CD14-positive monocyte (primary cell): ENCODE measurements at regions not wholly inside any gene's neighbourhood (a gene's known extent, or its start where the extent isn't known, plus 50 kb on each side); places are given as distances from the start of the nearest gene placed in this dataset.

ENCODE experiments used
- DNase-seq, 3 donors: peaks; one replicate each; pipeline ENCODE4 v3.0.0-alpha.2; 2011 to 2022
- H2AFZ ChIP-seq: 2 replicates; pipeline ENCODE4 v1.6.0; 2012; ENCODE audit warnings: mild to moderate bottlenecking, low read depth, low read length, inconsistent platforms; ENCODE audit not compliant: insufficient read depth, poor library complexity, severe bottlenecking
- H3K27ac ChIP-seq, 2 donors: 1 replicate in 1 of 2; 2 replicates in 1 of 2; pipeline ENCODE4 v1.5.1; 2012 to 2013; ENCODE audit warnings: low read length in 2 of 2, control low read depth in 1 of 2, inconsistent platforms in 1 of 2, low read depth in 1 of 2, mild to moderate bottlenecking in 1 of 2
- H3K27me3 ChIP-seq, 2 donors: one replicate each; pipeline versions ENCODE4 v1.6.0 to v1.6.1; 2011 to 2013; ENCODE audit warnings: low read length in 2 of 2; ENCODE audit not compliant: control insufficient read depth in 2 of 2, insufficient read depth in 2 of 2
- H3K36me3 ChIP-seq, 2 donors: replicated peaks in 1 of 2; 1 replicate in 1 of 2; 2 replicates in 1 of 2; pipeline versions ENCODE4 v1.5.1 to v1.6.1; 2012 to 2013; ENCODE audit warnings: low read length in 2 of 2, control low read depth in 1 of 2, inconsistent platforms in 1 of 2, mild to moderate bottlenecking in 1 of 2; ENCODE audit not compliant: insufficient read depth in 2 of 2, control insufficient read depth in 1 of 2
- H3K4me1 ChIP-seq, 2 donors: 1 replicate in 1 of 2; 2 replicates in 1 of 2; pipeline versions ENCODE4 v1.5.1 to v1.6.1; 2012 to 2013; ENCODE audit warnings: low read length in 2 of 2, control low read depth in 1 of 2, inconsistent platforms in 1 of 2, mild to moderate bottlenecking in 1 of 2, moderate library complexity in 1 of 2; ENCODE audit not compliant: insufficient read depth in 2 of 2, control insufficient read depth in 1 of 2
- H3K4me2 ChIP-seq: replicated peaks from 2 replicates; pipeline ENCODE3; 2012; ENCODE audit warnings: low read length, moderate library complexity, mild to moderate bottlenecking; ENCODE audit not compliant: poor library complexity, severe bottlenecking; ENCODE audit errors: extremely low read depth
- H3K4me3 ChIP-seq, 3 experiments: fragments of 200-600 bp in 1 of 3; sonication (generic) in 1 of 3; replicated peaks in 1 of 3; 1 replicate in 2 of 3; 2 replicates in 1 of 3; pipeline ENCODE4 v1.5.1; 2011 to 2013; ENCODE audit warnings: low read length in 3 of 3, mild to moderate bottlenecking in 3 of 3, control low read depth in 2 of 3, low read depth in 2 of 3, inconsistent platforms in 1 of 3, moderate library complexity in 1 of 3
- H3K79me2 ChIP-seq: 2 replicates; pipeline ENCODE4 v1.6.0; 2012; ENCODE audit warnings: mild to moderate bottlenecking, control low read depth, inconsistent platforms, low read length, moderate library complexity; ENCODE audit not compliant: insufficient read depth
- H3K9ac ChIP-seq: 2 replicates; pipeline ENCODE4 v1.6.0; 2017; ENCODE audit warnings: low read length, mild to moderate bottlenecking; ENCODE audit not compliant: insufficient read depth, poor library complexity, severe bottlenecking
- H3K9me3 ChIP-seq, 2 donors: replicated peaks in 1 of 2; 1 replicate in 1 of 2; 2 replicates in 1 of 2; pipeline versions ENCODE4 v1.5.1 to v1.6.1; 2012 to 2013; ENCODE audit warnings: low read length in 2 of 2, control low read depth in 1 of 2; ENCODE audit not compliant: control insufficient read depth in 1 of 2, insufficient read depth in 1 of 2
- H4K20me1 ChIP-seq: 2 replicates; pipeline ENCODE4 v1.6.0; 2012; ENCODE audit warnings: mild to moderate bottlenecking, low read length, control low read depth, moderate library complexity; ENCODE audit not compliant: insufficient read depth
- H3K27ac Mint-ChIP-seq, 7 donors: one replicate each; pipeline ENCODE4 v1.8.0; 2020; ENCODE audit warnings: mild to moderate bottlenecking in 7 of 7, mixed read lengths in 7 of 7, moderate library complexity in 6 of 7, inconsistent platforms in 2 of 7
- H3K27me3 Mint-ChIP-seq, 3 donors: one replicate each; pipeline ENCODE4 v1.8.0; 2021 to 2022; ENCODE audit warnings: low read depth in 3 of 3, mild to moderate bottlenecking in 3 of 3, mixed read lengths in 3 of 3, moderate library complexity in 3 of 3, inconsistent platforms in 1 of 3
- H3K36me3 Mint-ChIP-seq, 2 donors: one replicate each; pipeline ENCODE4 v1.8.0; 2020; ENCODE audit warnings: mixed read lengths in 2 of 2, inconsistent platforms in 1 of 2, mild to moderate bottlenecking in 1 of 2
- H3K4me1 Mint-ChIP-seq: one replicate; pipeline ENCODE4 v1.8.0; 2020; ENCODE audit warnings: mild to moderate bottlenecking, mixed read lengths
- H3K4me3 Mint-ChIP-seq, 2 donors: one replicate each; pipeline ENCODE4 v1.8.0; 2020; ENCODE audit warnings: mild to moderate bottlenecking in 2 of 2, mixed read lengths in 2 of 2, moderate library complexity in 1 of 2
- H3K9me3 Mint-ChIP-seq, 7 donors: one replicate each; pipeline ENCODE4 v1.8.0; 2020 to 2022; ENCODE audit warnings: mixed read lengths in 7 of 7, mild to moderate bottlenecking in 6 of 7, moderate library complexity in 6 of 7, inconsistent platforms in 2 of 7
- WGBS: methylation state at CpG from one replicate; pipeline ENCODE4 v1.1.5; 2013; ENCODE audit warnings: missing lambda C conversion rate; ENCODE audit not compliant: insufficient coverage; 5-methylcytosine and 5-hydroxymethylcytosine counted together
- intact Hi-C, 2 donors: fragments of 100-400 bp; cut with micrococcal nuclease; formaldehyde crosslinking; loops; one replicate each; pipeline versions ENCODE4 v1.15.0 to v1.15.1; 2023
- TF ChIP-seq, protein P1 (sequence below): fragments of 200-600 bp; IDR thresholded peaks from one replicate; pipeline ENCODE4 v1.8.0; 2022; ENCODE audit warnings: antibody characterized with exemption, mild to moderate bottlenecking

DNA sequence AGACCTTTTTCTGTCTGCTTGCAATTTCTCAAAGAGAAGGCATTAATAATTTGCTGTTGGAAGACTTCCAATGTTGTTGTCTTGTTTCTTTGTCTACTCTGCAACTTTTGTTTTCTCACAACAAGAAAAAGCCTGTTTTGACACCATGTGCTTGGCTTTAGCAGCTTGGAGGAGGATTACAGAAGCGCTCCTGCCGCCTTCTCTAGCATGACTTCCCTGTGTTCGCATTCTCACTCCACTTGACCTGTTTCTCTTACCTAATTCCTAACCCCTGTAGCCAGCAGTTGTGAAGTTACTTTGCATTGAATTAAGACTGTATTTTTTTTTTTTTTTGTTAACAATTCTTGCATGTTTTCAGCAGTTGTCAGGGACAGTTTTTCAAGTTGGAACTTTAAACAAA is 235.3 kb upstream of the GOLIM4 start:
- H3K27me3 Mint-ChIP-seq, result no peaks in the 10 kb centered on the region
- H3K79me2 ChIP-seq, result no peaks in the 10 kb centered on the region
- H3K4me3 ChIP-seq, result no peak overlapping the region
- no peak overlapping the region for H3K4me2 ChIP-seq
- no peaks in the 10 kb centered on the region for H3K36me3 Mint-ChIP-seq
- intact Hi-C loops, result no loop called here
- no peak overlapping the region for H3K27ac ChIP-seq
- peaks cover 1% of the 10 kb centered on the region for H3K4me1 Mint-ChIP-seq
- no peaks in the 10 kb centered on the region for H3K4me1 ChIP-seq
- no peak overlapping the region for H3K27ac Mint-ChIP-seq
- H4K20me1 ChIP-seq, result no peaks in the 10 kb centered on the region
- WGBS, result no CpG with 5 or more reads among the region's 3 CpGs
- H2AFZ ChIP-seq, result no peak overlapping the region
- DNase-seq, result no peak
- TF ChIP-seq, protein P1, sequence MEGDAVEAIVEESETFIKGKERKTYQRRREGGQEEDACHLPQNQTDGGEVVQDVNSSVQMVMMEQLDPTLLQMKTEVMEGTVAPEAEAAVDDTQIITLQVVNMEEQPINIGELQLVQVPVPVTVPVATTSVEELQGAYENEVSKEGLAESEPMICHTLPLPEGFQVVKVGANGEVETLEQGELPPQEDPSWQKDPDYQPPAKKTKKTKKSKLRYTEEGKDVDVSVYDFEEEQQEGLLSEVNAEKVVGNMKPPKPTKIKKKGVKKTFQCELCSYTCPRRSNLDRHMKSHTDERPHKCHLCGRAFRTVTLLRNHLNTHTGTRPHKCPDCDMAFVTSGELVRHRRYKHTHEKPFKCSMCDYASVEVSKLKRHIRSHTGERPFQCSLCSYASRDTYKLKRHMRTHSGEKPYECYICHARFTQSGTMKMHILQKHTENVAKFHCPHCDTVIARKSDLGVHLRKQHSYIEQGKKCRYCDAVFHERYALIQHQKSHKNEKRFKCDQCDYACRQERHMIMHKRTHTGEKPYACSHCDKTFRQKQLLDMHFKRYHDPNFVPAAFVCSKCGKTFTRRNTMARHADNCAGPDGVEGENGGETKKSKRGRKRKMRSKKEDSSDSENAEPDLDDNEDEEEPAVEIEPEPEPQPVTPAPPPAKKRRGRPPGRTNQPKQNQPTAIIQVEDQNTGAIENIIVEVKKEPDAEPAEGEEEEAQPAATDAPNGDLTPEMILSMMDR, result no peak
- H3K9ac ChIP-seq, result no peak overlapping the region
- H3K27me3 ChIP-seq, result no peaks in the 10 kb centered on the region
- peaks cover 0 to 2% (median 0%) of the 10 kb centered on the region in 7 donors for H3K9me3 Mint-ChIP-seq
- no peaks in the 10 kb centered on the region for H3K36me3 ChIP-seq
- H3K9me3 ChIP-seq, result no peaks in the 10 kb centered on the region
- no peak overlapping the region for H3K4me3 Mint-ChIP-seq

DNA sequence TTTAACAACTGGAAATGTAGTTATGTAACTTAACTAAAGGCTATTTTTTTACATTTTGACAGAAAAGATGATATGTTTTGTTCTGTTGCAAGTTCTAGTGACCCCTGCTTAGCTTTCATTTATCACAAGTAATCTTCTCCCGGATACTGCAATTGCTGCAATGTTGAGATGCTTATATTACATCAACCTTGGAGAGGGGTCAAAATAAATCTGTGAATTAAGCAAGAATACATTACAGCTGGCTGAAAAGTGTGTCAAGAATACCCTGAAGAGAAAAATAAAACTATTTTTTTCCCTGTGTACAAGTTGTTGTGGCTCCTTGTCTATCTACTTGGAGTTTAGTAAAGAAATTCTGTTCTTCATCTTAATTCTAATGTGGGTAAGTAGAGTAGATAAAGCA is 232.1 kb upstream of the GOLIM4 start:
- DNase-seq, result no peak
- H3K9ac ChIP-seq, result no peak overlapping the region
- no peak overlapping the region for H2AFZ ChIP-seq
- no peaks in the 10 kb centered on the region for H3K9me3 ChIP-seq
- no peak overlapping the region for H3K27ac ChIP-seq
- no peaks in the 10 kb centered on the region for H3K27me3 ChIP-seq
- Mint-ChIP-seq H3K4me1 (no peaks in the 10 kb centered on the region), H3K4me3 (no peak overlapping the region), H3K27ac (no peak overlapping the region), H3K36me3 (no peaks in the 10 kb centered on the region), H3K27me3 (no peaks in the 10 kb centered on the region), H3K9me3 (no peaks in the 10 kb centered on the region)
- H3K4me3 ChIP-seq, result no peak overlapping the region
- no CpG with 5 or more reads among the region's 1 CpG for WGBS
- no peaks in the 10 kb centered on the region for H3K4me1 ChIP-seq
- no peaks in the 10 kb centered on the region for H4K20me1 ChIP-seq
- intact Hi-C loops, result no loop called here
- no peak overlapping the region for H3K4me2 ChIP-seq
- TF ChIP-seq, protein P1, result no peak
- H3K36me3 ChIP-seq, result no peaks in the 10 kb centered on the region
- no peaks in the 10 kb centered on the region for H3K79me2 ChIP-seq
